ENCODE measurements at regions not wholly inside any gene's neighbourhood (a gene's known extent, or its start where the extent isn't known, plus 50 kb on each side); places are given as distances from the start of the nearest gene placed in this dataset.

DNA sequence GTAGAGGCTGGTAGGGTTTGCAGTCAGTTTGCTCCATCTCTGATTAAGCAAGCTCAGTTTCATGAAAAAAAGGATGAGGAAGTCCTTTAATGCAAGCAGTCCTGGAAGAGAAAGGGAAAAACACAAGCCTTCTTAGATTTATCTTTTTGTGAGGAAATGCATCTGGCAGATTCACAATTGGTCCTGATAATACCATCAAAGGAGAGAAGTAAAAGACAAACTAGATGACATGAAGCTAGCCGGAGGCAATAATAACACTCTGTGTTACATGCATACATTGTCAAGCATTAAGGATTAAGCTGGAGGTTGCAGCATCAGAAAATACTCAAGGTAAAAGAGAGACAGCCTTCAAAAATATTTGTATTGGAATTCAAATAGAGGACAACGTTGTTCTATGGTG is 356.0 kb upstream of the TEX13C start, which contains the start of gene TENM1:
- TF ChIP-seq, protein P1, sequence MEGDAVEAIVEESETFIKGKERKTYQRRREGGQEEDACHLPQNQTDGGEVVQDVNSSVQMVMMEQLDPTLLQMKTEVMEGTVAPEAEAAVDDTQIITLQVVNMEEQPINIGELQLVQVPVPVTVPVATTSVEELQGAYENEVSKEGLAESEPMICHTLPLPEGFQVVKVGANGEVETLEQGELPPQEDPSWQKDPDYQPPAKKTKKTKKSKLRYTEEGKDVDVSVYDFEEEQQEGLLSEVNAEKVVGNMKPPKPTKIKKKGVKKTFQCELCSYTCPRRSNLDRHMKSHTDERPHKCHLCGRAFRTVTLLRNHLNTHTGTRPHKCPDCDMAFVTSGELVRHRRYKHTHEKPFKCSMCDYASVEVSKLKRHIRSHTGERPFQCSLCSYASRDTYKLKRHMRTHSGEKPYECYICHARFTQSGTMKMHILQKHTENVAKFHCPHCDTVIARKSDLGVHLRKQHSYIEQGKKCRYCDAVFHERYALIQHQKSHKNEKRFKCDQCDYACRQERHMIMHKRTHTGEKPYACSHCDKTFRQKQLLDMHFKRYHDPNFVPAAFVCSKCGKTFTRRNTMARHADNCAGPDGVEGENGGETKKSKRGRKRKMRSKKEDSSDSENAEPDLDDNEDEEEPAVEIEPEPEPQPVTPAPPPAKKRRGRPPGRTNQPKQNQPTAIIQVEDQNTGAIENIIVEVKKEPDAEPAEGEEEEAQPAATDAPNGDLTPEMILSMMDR (conservative IDR thresholded peaks at IDR 0.05) = no peak
- no peak for TF ChIP-seq ZFX (IDR thresholded peaks at IDR 0.05)
